ENCODE measurements at regions not wholly inside any gene's neighbourhood (a gene's known extent, or its start where the extent isn't known, plus 50 kb on each side); places are given as distances from the start of the nearest gene placed in this dataset.
"Not testable (repeated sequence)": the region's sequence is repeated elsewhere in the genome, so short reads cannot be mapped to it uniquely, and the experiment has no call there.

DNA sequence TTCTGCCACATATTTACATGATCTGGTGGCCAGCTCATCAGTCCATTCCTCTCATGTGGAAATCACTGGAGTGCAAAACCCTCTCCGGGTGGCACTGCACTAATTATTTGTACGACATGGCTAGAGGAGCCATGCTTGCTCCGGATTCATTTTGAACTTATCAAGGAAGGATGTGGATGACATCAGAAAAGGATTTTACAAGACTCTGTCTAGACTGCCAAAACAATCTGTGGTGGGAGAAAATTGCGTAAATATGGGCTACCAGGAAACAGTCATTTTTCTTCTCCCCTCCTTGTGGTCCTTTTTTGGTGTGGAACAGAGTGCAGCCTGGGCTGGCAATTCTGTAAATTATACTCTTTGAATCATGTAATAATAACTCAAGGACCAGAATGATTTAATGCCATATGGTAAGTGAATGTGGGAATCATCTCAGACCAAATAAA is 123.4 kb upstream of the IFNE start:
- DNase-seq = peak; percentile 75

DNA sequence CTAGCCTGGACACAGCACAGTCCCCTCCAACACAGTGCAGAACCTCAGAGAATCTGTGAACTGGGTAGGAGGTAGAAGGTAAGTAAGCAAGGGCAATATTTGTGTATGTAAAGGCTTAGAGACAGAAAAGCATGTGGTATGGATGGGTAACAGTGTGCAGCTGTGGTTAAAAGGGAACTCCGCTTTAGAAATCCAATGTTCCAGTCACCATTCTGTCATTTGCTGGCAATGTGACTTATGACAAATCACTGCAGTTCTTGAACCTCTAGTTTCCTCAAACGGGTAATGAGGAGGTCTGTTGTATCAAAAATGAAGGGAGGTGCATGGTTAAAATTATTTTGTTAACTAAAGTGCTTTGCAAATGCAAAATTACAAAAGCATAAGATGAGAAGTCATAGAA is 125.5 kb upstream of the IFNE start:
- DNase-seq = no peak

DNA sequence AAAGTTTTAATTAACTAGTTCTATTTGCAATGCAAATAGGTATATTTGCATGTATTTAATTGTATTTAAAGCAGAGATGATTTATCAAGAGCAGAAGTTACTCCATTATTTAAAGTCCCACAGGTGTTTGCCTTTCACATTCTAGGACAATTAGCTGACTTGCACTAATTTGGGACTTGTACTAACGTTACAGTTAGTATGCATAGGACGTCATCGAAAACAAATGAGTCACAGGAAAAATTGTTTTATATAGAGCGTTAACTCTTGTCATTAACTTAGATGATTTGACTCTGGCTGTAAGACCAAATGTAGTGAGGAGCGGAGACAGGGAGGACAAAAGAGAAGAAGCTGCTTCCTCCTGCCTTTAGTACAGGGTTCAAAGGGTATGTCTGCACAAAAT is 126.1 kb upstream of the IFNE start:
- no peak for DNase-seq

DNA sequence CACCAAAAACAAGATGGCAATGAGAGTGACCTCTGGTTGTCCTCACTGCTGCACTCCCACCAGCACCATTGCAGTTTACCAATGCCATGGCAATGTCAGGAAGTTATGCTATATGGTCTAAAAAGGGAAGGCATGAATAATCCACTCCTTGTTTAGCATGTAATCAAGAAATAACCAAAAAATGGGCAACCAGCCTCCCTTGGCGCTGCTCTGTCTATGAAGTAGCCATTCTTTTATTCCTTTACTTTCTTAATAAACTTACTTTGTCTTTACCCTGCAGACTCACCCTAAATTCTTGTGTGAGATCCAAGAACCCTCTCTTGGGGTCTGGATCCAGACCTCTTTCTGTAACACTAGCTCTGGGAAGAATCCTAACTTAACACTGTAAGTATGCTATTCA is 127.4 kb upstream of the IFNE start:
- DNase-seq = no peak

DNA sequence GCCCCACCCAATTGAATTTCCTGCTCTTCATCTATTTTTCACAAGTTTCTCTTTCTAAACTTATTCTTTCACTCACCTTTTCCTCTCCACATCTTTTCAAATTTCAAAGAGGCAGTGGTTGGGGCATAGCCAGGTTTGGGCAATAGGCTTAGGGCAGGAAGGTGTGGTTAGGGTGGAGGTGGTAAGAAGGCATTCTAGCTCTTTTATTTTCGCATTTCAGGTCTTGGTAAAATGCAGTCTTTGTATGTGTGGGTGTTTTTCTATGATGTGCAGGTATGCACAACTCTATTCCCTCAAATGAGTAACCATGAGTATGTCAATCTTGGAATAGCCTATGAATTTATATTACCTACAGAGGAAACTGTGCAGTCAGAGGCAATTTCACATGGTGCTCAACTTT is 129.8 kb upstream of the IFNE start:
- no peak for DNase-seq

DNA sequence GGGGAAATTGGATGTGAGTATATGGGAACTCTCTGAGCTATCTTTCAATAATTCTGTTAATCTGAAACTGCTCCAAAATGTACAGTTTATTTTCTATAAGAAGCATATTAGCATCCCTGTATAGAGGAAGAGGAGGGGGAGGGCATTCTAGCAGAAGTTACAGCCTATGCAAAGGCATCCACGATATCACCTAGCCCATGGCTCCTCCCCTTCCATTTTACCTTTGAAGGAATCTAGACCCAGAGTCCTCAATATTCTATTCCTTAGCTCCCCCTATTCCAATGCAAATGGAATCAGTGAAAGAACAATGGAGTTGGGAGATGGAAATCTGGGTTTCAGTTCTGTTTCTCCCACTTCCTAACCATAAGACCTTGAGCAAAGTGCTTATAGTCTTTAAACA is 132.9 kb upstream of the IFNE start:
- DNase-seq = no peak

DNA sequence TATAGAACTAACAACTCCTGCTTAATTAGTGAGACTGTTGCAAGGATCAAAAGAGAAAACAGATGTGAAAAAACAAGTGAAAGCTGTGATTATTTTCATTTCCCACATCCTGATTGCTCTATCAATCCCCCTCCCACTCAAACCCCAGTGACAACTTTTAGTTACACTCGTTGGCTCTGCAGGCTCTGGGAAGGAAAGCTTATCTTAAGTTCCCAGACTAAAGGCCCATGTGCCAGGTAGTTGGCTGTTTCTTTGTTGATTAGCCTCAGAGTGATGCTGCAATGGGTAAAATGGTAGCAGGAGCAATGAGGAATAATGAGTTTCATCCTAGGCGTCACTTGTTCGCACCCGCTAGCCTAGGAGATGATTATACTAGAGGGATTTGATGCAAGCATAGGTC is 133.3 kb upstream of the IFNE start:
- DNase-seq = no peak

DNA sequence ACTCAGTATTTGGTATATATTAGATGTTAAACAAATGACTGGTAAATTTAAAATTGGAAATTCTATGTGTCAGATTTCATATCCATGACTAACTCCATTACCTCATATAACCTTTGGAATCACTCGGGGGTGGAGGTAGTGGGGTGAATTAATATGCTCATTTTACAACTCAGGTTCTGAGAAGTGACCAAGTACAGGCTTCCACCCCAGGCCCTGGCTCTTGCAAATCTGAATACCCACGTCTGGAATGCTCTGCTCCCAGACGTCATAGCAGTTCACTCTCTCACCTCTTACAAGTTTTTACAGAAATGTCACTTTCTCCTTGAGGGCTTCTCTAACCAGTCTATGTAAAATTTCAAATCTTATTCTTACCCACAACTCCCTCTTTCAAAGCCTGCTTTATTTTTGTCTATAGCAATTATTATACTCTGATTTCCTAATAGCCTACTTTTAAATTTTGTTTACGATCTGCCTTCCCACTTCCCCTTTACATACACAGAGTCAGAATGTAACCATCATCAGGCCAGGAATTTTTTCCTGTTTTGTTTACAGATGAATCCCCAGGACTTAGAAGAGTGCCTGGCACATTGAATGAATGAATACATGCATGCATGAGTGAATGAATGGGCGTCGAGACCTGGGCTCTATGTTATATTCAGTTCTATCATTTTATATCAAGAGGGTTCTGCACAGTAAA is 134.1 kb upstream of the IFNE start:
- peak; percentile 96 for DNase-seq

DNA sequence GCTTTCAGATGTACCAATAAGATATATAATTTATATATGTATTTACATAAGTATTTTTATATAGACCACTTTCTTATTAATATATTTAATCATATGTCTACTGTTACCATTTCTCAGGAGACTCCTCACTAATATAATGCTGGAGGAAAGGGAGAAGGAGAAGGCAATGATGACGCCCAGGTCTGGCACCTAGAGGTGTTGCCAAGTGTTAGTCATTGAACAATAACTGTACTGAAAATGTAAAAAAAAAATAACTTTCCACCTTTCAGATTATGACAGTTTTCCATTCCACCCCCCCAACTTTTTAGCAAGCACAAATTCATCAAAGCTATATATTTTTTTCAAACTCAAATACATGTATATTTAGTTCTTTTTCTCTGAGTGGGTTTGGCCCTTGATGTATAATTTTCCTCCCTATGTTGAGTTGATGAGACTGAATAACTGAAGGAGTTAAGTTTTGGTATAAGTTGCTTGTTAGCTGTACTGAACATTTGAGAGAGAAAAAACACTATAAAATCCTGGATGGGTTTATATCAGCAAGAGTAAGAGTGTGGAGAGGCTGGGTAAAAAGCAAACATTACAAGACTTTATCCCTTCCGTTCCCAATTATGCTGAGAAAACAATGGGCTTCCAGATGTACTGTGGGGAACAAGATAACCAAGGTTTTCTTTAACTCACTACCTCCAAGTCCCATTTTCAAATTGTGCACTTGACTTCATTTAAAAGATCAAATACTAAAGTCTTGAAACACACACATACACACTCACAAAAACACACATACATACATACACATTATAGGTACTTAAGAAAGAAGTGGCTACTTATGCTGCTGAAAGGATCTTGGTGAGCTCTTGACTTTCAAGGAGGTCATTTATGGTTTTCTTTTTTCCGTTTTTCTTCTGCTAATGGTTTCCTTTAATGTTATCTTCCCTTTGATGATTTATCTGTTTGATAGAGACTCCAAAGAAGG is 142.8 kb upstream of the IFNE start:
- no peak for DNase-seq

DNA sequence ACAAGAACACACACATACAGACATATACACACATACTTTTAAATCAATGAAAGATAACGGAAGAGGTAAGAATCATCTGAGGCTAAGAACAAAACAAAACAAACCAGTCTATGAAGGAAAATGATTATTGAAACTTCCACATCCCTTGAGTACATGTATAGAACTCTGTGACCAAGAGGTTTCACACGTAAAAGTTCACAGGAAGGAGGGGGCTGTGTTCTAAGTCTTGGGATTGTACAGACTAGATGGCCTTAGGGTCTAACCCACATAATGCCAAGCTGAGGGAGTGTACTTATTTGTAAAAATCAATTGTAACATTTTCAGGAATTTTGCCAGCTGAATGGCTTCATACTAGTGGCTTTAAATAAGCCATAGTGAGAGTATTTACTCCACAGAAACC is 144.4 kb upstream of the IFNE start:
- DNase-seq = no peak

DNA sequence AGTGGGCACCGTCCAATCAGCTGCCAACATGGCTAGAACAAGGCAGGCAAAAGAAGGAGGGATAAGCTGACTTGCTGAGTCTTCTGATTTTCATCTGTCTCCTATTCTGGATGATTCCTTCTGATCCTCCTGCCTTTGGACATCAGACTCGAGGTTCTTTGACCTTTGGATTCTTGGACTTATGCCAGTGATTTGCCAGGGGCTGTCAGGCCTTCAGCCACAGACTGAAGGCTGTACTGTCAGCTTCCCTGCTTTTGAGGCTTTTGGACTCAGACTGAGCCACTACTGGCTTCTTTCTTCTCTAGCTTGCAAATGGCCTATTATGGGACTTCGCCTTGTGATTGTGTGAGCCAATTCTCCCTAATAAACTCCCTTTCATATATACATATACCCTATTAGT is 146.8 kb upstream of the IFNE start:
- DNase-seq = not testable (repeated sequence)

DNA sequence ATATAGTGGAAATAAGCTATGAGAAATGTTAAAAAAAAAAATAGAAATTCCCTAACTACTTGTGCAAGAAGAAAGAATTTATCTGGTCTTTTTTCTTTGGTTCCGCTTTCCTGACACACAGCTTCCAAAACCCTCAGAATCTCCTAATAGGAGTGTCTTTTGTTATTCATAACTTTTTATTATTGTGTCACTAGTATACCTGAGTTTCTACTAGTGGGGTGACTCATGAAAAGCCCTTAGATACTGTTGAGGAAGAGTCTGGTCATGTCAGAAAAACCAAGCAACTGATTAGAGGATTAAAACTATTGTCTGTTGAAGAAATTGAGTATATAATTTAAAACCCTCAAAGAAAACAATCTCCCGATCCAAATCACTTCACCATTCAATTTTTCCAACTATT is 152.8 kb upstream of the IFNE start:
- DNase-seq = no peak

DNA sequence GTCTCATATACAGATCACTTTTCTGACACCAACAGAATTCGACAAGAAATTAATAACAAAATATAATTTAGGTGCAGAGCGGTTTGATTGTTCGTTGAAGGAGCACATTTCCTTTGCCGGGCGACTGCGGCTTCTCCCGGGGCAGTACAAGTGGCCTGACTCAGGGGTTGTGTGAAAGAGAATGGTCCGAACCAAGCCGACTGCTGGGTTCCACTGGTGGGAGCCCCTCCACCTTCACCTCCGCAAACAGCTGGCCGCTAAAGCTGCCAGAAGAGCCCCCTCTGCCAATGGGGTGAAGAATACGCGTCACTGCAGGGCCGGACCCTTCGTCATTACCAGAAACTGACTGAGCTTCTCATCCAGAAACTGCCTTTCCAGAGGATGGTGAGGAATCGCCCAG is 156.0 kb upstream of the IFNE start:
- no peak for DNase-seq

DNA sequence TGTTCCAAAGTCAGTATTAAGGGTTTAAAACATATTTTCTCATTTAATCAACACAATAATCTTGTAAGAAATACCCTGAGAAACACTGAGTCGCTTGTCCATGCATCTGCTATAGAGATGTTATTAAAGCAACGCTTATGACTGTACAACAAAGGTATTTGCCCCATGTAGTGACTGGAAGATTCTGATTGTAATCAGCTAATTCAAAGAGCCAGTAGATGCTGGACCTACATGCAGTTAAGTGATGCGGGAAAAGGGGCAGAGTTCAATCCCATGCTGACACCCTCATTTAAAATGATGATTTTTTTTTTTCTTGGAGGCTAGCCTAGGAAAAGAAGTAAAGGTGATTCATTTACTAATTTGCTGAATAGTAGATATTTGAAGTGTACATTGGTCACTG is 149.3 kb upstream of the MTAP start:
- peak; percentile 68 for DNase-seq

DNA sequence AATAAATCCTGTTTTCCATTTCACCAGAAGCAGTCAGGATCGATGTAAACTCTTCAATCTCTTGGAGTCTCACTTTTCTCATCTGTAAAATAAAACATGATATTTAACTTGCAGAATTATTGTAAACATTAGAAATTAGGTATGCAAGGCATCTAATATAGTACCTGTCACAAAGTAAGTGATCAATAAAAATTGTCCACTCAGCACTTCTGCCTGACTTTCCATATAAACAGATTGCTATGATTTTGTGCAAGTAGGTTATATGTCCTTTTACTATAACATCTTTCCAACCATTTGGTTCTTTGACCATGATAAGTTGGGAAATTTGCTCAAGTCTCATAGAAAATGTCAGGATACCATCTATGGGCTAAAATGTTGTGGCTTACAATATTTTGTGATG is 148.8 kb upstream of the MTAP start:
- DNase-seq = no peak

DNA sequence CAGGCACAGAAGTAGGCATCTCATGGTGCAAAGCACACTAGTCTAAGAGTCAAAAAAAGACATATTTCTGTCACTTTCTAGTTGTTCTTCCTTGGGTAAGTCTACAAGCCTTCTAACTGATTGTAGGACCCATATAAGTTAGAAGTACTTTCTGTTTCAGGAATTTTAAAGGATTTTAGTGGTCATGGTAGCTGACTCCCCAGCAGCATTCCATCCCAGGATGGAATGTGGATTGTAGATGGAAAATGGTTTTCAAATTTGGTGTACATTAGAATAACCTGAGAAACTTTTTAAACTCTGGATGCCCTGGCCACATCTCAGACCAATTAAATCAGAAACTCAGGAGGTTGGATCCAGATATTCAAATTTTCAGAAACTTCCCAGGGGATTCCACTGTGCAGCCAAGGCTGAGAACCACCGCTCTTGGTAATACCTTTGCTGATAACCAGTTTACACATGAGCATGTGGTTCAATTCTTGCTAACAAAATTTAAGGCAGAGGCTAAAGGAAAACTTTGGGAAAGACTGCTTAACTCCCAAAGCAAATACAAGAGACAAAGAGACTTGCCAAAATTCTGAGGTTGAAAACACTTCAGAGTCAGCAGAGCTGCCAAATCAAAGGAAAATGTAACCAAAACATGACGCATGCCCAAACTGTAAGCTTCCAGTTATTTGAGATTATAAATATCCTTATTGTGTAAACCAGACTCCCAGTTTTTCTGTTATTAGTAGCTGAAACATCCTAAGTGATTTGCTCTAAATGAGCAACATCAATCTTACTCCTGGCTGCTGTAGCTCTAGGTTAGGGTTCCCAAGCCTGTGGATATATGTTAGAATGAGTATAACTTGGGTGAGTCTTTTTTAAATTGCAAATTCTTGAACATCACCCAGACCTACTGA is 145.4 kb upstream of the MTAP start:
- peak; percentile 19 for DNase-seq

DNA sequence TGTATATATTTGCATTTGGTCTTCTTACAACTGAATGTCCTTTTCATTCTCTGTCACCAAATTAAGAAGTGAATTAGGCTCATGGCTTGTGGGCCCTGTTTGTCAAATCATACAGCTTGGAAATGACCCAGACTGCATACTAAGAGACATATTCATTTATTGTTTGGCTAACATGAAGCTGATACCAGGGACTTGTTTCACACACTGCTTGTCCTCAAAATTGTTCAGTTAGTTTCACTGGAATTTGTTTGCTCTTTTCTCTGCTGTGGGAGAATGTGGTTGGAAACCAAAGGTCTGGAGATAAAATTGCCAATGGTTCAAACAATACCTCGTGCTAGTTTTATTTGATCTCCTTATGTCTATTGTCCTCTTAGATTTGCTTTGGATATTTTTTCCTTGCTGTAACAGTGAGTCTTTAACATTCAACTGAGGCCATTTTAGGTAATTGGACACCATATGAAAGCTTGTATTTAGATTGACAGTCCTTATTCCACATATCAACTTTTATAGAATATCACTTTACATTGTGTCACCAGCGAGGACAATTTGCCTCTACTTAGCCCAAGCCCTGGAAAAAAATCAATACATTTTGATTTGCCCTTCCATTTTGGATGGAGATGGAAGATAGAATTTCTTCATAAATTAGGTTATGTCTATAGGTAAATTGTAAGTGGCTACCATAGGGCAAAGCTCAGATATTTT is 144.3 kb upstream of the MTAP start:
- DNase-seq = no peak

DNA sequence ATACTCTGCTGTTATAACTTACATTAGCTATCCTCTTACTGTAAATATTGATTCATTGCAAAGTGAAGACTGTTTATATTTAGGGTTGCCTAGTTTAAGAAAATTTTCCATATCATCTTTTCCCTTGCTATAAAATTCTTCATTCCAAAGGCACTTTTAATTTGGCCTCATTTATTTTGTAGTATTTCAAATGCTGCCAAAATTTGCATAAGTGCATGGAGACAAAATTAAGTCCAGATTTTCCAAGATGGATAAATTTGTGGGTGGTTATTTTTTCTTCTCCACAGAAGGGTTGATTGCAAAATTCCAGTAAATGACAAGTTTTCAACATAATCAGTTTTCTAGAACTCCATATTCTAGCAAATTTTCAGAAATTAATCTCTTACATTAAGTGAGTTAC is 141.5 kb upstream of the MTAP start:
- no peak for DNase-seq

DNA sequence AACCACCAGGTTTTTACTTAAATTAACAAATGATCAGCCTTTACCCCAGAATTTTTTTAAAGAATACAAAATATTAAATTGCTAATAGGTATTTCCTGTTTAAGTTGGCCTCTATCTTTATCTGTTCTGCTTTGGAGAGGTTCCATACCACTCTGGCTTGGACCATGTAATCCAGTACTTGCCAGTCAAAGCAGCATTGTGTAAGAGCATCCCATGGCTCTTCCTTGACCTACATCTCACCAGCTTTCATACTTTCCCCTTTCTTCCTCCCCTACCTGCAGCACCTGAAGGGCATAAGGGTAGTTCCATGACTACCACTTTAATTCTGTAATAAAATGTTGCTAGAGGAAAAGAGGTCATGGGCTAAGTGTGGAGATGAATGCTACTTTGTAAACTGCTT is 140.8 kb upstream of the MTAP start:
- DNase-seq = no peak

DNA sequence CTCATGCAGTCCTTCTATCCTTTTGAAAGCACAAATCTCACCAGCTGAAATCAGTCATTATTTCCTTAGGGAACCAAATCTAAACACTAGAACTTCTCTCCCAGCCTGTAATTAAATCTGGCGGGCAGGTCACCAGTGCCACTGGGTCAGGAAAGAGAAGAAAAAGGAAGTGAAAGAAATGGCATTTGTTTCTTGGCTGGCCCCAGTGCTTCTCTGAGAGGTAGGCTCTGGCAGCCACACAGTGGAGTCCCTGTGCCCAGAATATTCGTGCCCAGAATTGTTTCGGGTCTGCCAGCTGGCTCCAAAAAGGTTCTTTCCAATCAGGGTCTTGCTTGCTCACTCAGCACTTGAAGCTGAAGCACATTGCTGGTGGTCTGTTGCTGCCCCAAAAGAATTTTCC is 133.9 kb upstream of the MTAP start:
- no peak for DNase-seq

DNA sequence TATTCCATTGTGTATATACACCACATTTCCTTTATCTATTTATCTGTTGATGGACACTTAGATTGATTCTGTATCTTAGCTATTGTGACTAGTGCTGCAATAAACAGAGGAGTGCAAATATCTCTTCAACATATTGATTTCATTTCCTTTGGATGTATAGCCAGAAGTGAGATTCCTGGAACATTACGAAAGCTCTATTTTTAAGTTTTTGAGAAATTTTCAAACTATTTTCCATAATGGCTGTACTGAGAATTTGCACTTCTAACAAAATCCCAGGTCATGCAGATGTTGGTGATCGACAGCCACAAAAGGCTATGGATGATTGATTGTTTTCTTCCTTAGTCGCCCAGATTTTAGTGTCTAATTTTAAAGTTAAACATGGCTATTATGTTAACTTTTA is 132.7 kb upstream of the MTAP start:
- no peak for DNase-seq

DNA sequence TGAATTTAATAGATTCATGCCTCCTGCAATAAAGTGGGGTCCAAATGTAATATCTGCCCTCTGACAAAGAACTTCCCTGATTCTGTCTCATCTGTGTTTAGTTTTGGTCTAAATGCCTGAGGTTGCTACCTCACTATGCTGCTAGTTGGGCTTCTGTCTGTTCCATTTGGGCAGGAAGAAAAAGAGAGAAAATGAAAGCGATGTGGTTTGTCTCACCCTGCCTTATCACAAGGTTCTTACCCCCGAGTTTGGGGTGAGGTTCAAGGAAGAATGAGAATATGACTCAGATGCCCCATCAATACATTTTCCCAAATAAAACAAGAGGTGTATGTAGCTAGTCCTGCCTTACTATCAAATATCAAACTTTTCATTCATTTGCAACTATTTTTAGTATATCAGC is 132.1 kb upstream of the MTAP start:
- no peak for DNase-seq

DNA sequence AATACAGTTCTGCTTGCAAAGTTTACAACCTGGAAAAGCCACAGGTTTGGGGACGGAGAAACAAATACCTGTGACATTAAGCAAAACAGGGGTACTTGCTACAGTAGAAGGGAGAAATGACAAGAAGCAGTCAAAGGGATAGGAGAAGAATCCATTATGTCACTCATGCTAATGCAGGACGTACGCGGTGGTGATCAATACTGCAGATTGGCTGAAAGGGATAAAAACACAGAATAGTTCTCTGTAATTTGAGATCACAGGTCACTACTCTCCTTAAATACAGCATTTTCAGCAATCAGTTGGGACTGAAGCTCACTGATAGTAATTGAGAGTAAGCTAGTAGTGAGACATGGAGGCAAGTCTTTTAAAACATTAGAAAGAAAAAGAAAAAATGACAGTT is 130.3 kb upstream of the MTAP start:
- DNase-seq = no peak

Measured in EL (cell line).